DMS 273 (cell line): ENCODE measurements at regions not wholly inside any gene's neighbourhood (a gene's known extent, or its start where the extent isn't known, plus 50 kb on each side); places are given as distances from the start of the nearest gene placed in this dataset.
"Not testable (repeated sequence)": the region's sequence is repeated elsewhere in the genome, so short reads cannot be mapped to it uniquely, and the experiment has no call there.

Experiments
- DNase-seq: peaks from one replicate; lab custom pipeline; 2025; ENCODE audit not compliant: unreplicated experiment; lab: John Stamatoyannopoulos, UW

- no peak for DNase-seq
Observed at GRCh38 chr4:111020961-111021360, 398.1 kb upstream of the PITX2 start.

- DNase-seq: no peak
Observed at GRCh38 chr4:111022758-111023157, 399.9 kb upstream of the PITX2 start.

GRCh38 chr4:111027526-111027925 lies 404.6 kb upstream of the PITX2 start:
- DNase-seq: no peak

GRCh38 chr4:111028795-111029194 lies 405.9 kb upstream of the PITX2 start:
- no peak for DNase-seq

- DNase-seq: no peak
Observed at GRCh38 chr4:111031001-111031579, 408.2 kb upstream of the PITX2 start.

- no peak for DNase-seq
Observed at GRCh38 chr4:111031596-111031995, 408.7 kb upstream of the PITX2 start.

- no peak for DNase-seq
Observed at GRCh38 chr4:111037591-111038360, 414.9 kb upstream of the PITX2 start.

- no peak for DNase-seq
Observed at GRCh38 chr4:111040904-111041303, 418.0 kb upstream of the PITX2 start.

GRCh38 chr4:111043286-111043685 lies 420.4 kb upstream of the PITX2 start:
- no peak for DNase-seq

GRCh38 chr4:111045992-111046391 lies 423.1 kb upstream of the PITX2 start:
- no peak for DNase-seq

- no peak for DNase-seq
Observed at GRCh38 chr4:111046811-111047210, 423.9 kb upstream of the PITX2 start.

GRCh38 chr4:111048316-111048715 lies 425.4 kb upstream of the PITX2 start:
- DNase-seq: no peak

GRCh38 chr4:111064342-111064993 lies 441.6 kb upstream of the PITX2 start:
- no peak for DNase-seq

GRCh38 chr4:111066001-111066400 lies 443.1 kb upstream of the PITX2 start:
- DNase-seq: no peak

GRCh38 chr4:111066447-111066846 lies 443.6 kb upstream of the PITX2 start:
- DNase-seq: no peak

- DNase-seq: no peak
Observed at GRCh38 chr4:111066887-111067286, 444.0 kb upstream of the PITX2 start.

GRCh38 chr4:111068883-111069282 lies 446.0 kb upstream of the PITX2 start:
- no peak for DNase-seq

GRCh38 chr4:111070390-111070789 lies 447.5 kb upstream of the PITX2 start:
- DNase-seq: no peak

- DNase-seq: no peak
Observed at GRCh38 chr4:111074523-111075114, 451.7 kb upstream of the PITX2 start.

GRCh38 chr4:111076299-111076698 lies 453.4 kb upstream of the PITX2 start:
- DNase-seq: not testable (repeated sequence)

GRCh38 chr4:111108153-111108552 lies 485.3 kb upstream of the PITX2 start:
- no peak for DNase-seq

GRCh38 chr4:111113591-111113990 lies 490.7 kb upstream of the PITX2 start:
- no peak for DNase-seq
